CD4-positive, alpha-beta T cell treated with Interferon gamma for 1 hour (primary cell): ENCODE measurements at regions not wholly inside any gene's neighbourhood (a gene's known extent, or its start where the extent isn't known, plus 50 kb on each side); places are given as distances from the start of the nearest gene placed in this dataset.

Experiments used
- DNase-seq: peaks from one replicate; pipeline ENCODE4 v3.0.0-alpha.2; 2020

DNA sequence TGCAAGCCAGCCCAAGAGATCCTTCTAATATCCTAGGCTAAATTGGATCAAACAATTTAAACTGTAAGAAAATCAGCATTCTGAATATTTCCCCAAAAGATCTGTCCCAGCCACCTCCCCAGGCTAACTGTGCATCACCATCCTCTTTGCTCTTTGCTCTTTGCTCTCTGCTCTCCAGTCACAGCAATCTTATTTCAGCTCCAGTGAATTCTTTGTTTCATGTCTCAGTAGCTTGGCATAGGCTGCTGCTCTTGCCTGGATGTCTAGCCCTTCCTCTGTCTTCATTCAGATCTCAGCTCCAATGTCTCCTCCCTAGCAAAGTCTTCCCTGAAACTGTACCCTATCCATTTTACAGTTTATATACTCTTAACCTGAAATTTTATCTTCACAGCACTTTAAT, 399.8 kb upstream of the USP15 start:
- DNase-seq: no peak

DNA sequence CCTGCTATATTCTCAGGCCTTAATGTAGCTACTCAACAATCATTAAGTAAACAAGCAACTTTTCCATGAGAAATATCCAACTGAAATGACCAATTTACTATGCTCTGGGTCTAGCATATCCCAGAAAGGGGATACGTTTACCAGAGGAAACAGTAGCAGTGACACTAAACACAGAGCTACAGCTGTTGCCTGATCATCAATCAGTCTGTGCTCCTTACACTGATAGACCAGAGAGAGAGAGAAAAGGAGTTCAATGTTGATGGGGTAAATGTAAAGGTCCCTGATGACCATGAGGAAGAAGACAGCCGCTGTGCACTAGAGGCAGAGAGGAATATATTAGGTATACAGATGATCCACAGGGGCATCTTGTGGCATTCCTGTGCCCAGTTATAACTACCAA, 397.2 kb upstream of the USP15 start:
- DNase-seq: no peak

DNA sequence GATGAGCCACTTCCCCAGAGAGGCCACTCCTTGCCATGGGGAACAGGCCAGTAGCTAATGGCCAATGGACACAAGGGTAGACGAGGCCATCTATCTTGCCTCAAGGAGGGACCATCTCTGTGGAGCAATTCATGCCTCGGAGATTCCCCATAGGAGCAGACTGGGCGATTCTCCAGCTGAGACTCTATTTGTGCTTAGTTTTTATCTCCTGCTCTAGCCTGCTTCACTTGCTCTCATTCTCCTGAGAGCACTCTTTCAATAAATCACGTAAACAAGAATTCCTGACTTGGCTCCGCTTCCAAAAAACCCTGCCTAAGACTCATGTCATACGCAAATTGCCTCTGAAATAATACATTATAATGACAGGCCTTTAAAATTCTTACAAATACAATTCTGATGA, 396.4 kb upstream of the USP15 start:
- DNase-seq: no peak

DNA sequence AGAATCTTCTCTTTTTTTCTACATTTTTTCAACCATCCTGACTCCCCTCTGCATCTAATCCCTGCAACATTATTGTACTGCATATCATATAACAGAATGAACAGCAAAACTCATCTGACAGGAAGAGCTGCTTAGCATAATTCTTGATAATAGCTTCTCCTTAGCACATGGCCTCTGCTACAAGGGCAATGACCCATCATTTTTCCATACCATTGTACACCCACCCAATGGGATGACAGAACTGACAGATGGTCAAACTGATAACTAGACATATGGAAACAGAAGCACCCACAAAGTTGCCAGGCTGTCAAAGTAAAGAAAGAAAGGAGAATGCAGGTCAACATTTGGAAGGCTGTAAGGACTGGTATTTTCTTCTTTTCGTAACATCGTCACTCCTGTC, 390.4 kb upstream of the USP15 start:
- no peak for DNase-seq

DNA sequence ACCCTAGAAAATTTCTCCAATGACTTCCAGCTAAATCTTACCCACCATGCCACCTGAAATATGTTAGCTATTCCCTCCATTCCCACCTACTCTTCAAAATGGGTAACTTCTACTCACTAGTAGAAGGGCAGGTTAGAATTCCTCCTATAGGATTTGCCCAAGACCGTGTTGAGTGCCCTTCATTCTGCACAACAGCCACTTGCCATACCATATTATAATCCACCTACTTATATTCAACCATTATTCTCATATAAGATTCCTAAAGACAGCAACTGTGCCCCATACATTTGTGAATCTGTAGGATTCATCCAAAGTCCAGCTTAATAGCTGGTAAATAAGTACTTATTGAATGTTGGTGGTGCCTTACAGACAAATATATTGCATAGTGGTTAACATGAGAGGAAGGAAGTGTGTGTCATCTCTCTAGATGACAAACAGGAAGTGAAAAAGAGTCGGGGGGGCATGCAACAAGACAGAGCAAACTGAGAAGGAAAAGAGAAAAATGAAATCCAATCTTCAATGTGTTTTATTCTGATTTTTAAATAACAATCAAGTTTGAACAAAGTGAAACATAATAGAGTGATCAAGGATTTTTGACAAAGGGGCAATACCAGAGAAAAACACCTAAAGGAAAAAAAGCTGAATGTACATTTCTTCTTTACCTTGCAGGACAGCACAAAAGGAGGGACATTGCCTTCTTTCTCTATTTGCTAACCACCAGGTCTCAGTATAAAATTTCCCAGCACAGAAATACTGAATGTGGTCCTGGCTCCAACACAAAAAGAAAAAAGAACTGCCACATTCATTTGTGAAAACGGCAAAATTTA, 389.3 kb upstream of the USP15 start:
- DNase-seq: no peak

DNA sequence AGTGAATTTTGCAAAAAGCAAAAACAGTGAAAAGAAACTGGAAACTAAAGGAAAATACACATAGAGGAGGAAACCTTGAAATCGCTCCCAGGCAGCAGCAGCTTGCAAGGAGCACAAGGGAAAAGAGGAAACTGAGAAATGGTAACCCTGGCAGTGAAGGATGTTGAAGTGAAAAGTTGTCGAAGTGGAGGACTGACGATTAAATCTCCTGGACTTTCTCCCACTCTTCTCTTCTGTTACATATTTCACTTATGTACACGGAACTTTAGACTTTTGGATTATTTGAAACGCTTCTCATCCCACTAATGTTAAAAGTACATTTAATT, 388.8 kb upstream of the USP15 start:
- DNase-seq: no peak

DNA sequence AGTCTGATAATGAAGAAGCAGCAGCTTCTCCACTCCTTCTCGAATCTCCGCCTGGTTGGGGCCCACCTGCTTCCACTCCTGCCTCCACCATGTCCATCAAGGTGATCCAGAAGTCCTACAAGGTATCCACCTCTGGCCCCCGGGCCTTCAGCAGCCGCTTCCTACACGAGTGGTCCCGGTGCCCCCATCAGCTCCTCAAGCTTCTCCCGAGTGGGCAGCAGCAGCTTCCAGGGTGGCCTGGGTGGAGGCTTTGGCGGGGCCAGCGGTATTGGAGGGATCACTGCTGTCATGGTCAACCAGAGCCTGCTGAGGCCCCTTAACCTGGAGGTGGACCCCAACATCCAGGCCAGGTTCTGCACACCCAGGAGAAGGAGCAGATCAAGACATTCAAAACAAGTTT, 381.0 kb upstream of the USP15 start:
- no peak for DNase-seq

DNA sequence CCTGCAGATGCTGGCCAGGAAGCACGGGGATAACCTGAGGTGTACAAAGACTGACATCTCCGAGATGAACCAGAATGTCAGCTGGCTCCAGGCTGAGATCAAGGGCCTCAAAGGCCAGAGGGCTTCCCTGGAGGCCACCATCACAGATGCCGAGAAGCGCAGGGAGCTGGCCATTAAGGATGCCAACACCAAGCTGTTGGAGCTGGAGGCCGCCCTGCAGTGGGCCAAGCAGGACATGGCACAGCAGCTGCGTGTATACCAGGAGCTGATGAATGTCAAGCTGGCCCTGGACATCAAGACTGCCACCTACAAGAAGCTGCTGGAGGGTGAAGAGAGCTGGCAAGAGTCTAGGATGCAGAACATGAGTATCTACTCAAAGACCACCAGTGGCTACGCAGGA, 380.0 kb upstream of the USP15 start:
- no peak for DNase-seq

DNA sequence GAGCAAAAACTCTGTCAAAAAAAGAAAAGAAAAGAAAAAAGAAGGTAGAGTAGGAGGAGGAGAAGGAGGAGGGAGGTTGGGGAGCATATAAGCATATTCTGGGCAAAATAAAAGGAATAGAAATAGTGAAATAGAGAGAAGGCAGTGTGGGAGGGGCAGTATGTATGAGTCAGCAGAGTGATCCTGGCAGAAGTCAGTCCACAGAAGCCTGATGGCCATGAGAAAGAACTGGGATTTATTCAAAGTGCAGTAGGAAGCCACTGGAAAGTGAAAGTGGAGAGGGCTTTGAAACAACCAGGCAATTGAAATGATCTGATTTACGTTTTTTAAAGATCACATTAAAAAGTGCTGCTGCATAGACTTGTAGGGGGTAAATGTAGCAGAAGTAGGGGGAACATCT, 368.6 kb upstream of the USP15 start:
- DNase-seq: no peak

DNA sequence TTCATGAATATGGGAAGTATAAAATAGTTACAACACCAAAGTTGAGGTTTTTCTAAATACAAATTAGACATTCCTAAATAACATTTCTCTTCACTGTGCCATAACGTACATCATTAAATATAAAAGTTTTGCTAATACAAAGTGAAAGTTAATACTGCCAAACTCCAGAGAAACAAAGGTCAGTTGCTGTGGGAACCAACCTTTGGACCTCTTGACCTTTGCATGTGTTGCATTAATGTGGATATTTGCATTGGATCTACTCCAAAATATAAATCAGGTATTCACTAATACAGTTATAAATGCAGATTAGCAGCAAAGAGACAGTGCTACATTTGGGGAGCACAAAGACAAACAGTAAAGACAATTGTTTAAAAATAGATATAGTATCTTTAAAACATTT, 366.0 kb upstream of the USP15 start:
- no peak for DNase-seq

DNA sequence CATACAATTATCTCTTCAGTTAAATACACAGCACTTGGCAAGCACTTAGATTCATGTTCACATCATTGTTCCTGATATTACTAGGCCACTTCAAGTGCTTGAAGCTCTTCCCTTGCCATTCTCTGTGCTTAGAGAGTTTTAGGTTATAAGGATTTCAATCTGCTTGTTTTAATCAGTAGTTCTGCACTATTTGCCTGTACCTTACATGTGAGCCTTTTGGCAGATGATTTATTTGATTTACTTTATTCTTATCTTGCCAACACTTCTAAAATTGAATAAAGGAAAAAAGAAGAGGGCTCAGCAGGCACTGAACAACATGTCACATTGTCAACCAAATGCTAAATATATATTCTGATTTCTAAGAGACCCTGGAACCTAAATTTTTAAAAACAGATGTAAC, 363.8 kb upstream of the USP15 start:
- no peak for DNase-seq

DNA sequence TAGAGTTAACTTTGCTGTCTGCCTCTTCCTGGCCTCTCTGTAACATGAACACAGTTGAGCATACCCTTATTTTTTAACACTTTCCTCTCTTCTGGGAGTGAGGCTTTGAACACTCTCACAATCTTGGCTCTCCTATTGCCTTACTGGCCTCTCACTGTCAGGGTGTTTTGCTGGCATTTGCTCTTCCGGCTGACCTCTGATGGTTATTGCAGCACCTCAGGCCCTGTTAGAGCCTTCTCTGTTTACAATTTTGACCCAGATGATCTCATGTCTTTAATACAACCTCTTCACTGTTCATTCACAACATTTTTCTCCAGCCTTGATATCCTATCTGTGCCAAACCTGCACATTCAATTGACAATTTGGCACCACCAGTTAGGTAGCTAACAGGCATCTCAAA, 357.8 kb upstream of the USP15 start:
- DNase-seq: no peak

DNA sequence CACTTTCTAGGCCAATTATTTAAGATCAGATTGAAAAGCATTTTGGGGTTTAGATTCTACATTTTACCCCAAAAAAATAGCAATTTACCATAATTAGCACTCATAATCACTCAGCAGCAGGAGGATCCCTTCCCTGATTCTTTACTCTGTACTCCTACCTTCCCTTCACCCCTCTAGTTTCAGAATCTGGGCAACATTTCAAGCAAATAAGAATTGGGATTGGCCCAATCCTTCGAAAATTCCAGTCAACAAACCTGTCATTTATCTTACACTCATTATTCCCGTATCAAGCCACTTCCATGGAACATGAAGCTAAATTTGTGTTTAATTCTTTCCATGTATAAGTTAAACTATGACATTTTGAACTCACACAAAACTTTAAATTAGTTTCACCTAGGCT, 349.1 kb upstream of the USP15 start:
- no peak for DNase-seq

DNA sequence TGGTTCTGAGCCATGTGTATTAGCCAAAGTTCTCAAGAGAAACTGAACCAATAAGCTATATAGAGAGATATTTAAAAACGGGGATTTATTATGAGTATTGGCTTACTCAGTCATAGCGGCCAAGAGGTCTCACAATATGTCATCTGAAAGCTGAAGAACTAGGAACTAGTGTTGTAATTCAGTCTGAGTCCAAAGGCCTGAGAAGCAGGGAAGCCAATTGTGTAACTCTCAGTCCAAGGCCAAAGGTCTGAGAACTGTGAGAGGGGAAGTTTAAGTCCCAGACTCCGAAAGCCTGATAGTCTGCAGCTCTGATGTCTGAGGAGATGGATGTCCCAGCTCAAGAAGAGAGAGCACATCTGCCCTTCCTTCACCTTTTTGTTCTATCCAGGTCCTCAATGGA, 344.8 kb upstream of the USP15 start:
- DNase-seq: no peak

DNA sequence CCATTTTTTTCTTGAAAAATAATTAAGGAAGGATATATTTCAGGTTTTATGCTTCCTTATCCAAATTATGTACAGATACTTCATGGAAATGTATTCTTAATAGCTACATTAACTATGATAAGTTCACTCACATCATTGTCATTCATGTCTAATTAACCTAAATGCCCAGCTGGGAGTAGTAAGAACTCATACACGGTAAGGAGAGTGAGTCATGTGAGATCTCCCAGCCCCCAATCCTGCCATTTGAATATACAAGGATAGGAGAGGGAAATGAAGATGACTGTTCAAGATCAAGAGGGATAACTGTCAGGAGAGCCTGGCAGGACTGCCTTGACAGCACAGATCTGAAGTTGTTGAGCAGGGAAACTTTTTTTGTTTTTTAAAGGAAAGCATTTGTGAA, 343.4 kb upstream of the USP15 start:
- no peak for DNase-seq

DNA sequence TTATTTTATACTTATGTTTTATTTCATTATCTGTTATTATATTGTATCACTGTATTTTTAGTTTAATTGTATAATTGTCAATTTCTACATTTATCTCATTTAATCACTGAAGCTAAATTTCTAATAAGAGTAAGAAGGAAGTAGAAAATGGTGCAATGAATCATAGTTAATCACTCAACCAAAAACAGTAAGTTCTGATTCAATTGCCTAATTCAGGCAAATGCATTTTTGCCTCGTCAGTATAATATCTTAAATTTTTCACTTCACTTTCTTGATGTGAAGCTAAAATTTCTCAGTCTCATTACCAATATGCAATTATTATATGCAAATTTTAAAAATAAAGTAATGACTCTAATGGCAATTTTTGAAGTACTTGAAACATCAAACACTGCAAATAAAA, 340.5 kb upstream of the USP15 start:
- no peak for DNase-seq

DNA sequence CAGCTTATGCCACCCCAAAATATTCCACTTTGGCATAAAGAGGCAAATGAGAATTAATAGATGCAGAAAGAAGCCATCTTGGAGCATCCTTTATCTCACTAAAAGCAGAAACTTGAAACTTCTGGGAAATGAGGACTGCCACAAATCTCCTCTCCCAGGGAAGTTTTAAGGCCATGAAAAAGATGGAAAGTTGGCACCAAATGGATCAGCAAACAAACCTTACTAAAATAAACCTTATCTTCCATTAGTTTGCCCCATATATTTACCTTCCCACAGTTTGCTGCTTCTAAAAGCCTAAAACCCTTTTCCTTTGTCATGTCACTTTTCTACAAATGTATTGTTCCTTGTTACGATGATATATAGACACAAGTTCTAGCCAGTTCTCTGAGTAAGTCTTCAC, 340.0 kb upstream of the USP15 start:
- no peak for DNase-seq

DNA sequence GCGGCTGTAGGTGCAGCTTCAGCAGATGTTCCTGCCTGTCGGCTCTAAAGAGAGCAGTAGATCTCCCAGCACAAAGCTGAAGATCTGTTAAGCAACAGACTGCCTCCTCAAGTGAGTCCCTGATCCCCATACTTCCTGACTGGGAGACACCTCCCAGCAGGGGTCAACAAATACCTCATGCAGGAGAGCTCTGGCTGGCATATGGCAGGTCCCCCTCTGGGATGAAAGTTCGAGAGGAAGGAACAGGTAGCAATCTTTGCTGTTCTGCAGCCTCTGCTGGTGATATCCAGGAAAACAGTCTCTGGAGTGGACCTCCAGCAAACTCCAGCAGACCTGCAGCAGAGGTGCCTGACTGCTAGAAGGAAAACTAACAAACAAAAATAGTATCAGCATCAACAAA, 337.1 kb upstream of the USP15 start:
- DNase-seq: no peak

DNA sequence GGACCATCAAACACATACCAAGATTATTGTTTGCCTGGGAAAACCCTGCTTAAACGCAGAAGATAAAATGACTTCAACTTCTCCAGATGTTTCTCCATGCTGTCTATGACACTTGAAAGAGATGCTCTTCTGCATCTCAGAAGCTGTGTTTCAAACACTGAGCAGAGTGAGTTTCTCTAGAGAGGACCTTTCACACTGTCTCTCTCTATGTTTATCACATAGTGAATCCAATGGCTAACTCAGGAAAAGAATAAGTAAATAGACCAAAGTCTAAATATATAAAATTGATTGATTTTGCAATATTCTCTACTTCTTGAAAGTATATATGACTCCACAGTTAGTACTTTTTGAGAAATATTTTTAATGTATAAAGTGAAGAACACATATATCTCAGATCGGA, 325.6 kb upstream of the USP15 start:
- DNase-seq: no peak

DNA sequence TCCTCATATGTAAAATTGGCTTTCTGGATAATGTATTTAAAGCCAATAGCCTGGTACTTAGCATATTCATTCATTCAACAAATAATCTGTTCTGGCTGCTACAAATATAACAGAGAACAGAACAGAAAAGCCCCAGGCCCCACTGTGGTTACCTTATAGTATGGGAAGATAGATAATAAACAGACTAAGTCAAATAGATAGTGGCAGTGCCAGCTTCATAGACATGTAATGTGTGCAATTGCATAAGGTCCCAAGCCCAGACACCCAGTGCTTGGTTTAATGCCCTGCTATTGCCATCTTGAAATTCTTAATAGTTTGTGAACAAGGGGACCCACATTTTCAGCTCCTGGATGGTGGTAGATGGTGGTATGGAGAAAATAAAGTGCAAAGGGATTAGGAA, 320.2 kb upstream of the USP15 start:
- no peak for DNase-seq

DNA sequence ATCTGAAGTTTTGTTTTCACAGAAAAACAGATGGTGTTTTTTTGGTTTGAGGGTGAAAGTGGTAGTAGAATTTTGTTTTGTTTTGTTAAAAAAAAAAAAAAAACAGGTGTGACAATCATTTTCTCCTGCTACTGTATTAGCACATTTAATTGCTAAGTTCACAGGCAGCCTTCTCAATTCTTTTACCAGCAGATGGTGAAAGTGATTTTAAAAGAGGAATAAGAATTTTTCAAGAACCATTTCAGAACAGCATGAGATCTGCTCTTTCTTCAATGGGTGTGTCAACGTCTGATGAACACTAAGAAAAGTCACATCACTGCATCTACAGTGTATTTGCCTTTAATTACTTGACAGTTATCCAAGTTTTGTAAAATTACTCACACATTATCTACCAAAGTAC, 303.7 kb upstream of the USP15 start:
- no peak for DNase-seq

DNA sequence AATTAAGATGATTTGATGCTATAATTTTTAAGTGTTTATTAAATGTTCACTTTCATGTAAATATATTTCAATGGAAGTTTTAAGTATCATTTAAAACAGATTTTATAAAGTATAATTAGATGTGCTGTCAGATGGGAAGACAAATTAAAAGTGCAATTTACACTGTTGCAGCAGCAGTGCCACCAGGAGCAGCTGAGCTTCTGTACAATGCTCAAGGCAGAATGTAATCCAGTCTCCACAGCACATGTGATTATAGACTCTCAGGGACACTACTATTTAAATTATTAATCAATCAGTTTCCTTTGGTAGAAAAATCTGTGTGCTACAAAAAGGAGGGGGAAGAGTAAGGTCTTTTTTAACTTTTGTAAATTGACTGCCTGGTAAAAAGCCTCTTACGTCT, 285.7 kb upstream of the USP15 start:
- no peak for DNase-seq

DNA sequence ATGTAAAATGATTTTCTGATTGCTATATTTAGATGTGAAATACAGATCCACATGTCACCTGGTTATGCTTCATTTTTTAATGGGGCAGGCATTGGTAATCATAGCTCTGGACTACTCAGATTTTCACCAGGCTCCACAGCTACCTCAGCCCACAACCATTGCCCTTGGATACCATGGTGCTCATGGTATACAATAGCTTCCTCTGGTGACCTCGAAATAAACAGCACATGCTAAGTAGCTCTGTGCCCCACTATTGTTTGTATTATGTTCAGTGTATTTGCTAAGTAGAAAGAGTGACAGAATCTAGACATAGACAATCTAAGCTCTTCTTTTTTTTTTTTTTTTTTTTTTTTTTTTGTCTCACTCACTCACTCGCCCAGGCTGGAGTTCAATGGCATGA, 274.4 kb upstream of the USP15 start:
- DNase-seq: no peak

DNA sequence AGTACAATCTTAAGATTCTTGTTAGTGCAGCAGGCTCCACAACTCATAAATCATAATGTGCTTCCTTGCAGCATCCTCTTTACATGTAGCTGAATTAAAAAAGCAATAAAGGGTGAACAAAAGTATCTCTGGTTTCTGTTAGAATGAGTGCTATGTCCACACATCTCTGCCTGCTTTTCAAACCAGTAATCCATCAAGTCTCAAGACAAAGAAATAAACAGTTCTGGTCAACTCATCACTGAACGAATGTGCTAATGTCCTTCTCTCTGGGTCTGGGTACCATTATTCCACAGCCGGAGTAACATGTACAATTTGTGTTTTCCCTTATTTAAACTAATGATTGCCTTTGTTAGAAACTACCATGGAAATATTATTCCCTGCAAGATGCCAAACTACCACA, 273.0 kb upstream of the USP15 start:
- DNase-seq: no peak

DNA sequence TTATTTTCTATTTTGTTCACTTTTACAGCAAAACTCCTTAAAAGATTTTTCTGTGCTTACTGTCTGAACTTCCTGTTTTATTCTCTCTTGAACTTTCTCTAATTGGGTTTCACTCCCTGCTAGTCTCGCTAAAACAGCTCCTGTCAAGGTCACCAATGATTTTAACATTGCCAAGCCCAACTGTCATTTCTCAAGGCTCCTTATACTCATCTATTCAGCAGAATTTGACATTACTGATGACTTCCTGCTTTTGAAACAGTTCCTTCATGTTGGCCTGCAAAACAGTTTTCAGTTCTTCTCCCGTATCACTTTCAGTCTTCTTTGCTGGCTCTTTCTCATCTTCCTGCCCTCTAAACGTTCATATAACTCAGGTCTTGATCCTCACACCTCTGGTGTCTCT, 268.5 kb upstream of the USP15 start:
- DNase-seq: no peak
